Loucy (cell line): ENCODE measurements at regions not wholly inside any gene's neighbourhood (a gene's known extent, or its start where the extent isn't known, plus 50 kb on each side); places are given as distances from the start of the nearest gene placed in this dataset.

Experiments
- H2AFZ ChIP-seq: fragments of 200-600 bp; sonication (generic); 2 replicates; pipeline ENCODE4 v1.6.0; 2016; ENCODE audit warnings: antibody characterized with exemption, mild to moderate bottlenecking, low read length, moderate library complexity
- H3F3A ChIP-seq: fragments of 200-600 bp; 2 replicates; pipeline ENCODE4 v1.6.0; 2016; ENCODE audit warnings: antibody characterized with exemption, low read depth, mild to moderate bottlenecking
- H3K27me3 ChIP-seq: fragments of 200-600 bp; sonication (generic); 2 replicates; pipeline ENCODE4 v1.6.1; 2014; ENCODE audit warnings: low read length, mild to moderate bottlenecking; ENCODE audit not compliant: insufficient read depth, poor library complexity, severe bottlenecking
- H3K36me3 ChIP-seq: fragments of 200-600 bp; sonication (generic); 2 replicates; pipeline ENCODE4 v1.6.1; 2016; ENCODE audit warnings: low read length; ENCODE audit not compliant: insufficient read depth
- H3K4me1 ChIP-seq: fragments of 200-600 bp; sonication (generic); 2 replicates; pipeline ENCODE4 v1.5.1; 2014; ENCODE audit warnings: low read length, mild to moderate bottlenecking; ENCODE audit not compliant: insufficient read depth, poor library complexity, severe bottlenecking
- H3K4me2 ChIP-seq: fragments of 200-600 bp; sonication (generic); 2 replicates; pipeline ENCODE4 v1.6.0; 2014; ENCODE audit warnings: antibody characterized with exemption, low read length, low read depth, mild to moderate bottlenecking; ENCODE audit not compliant: poor library complexity, severe bottlenecking
- H3K4me3 ChIP-seq: fragments of 200-600 bp; sonication (generic); 2 replicates; pipeline ENCODE4 v1.5.1; 2014; ENCODE audit warnings: low read length, mild to moderate bottlenecking, mixed read lengths; ENCODE audit not compliant: poor library complexity, severe bottlenecking
- H3K79me2 ChIP-seq: fragments of 200-600 bp; sonication (generic); 2 replicates; pipeline ENCODE4 v1.6.1; 2014; ENCODE audit warnings: low read length; ENCODE audit not compliant: insufficient read depth
- H3K9ac ChIP-seq: fragments of 200-600 bp; sonication (generic); 2 replicates; pipeline ENCODE4 v1.6.0; 2014; ENCODE audit warnings: mild to moderate bottlenecking, low read depth, low read length, moderate library complexity; ENCODE audit not compliant: poor library complexity, severe bottlenecking
- H3K9me2 ChIP-seq: fragments of 200-600 bp; sonication (generic); replicated peaks from 2 replicates; pipeline ENCODE4 v1.6.1; 2016; ENCODE audit warnings: low read depth, low read length, mixed read lengths
- H3K9me3 ChIP-seq: fragments of 200-600 bp; sonication (generic); 2 replicates; pipeline ENCODE4 v1.6.1; 2014; ENCODE audit warnings: mild to moderate bottlenecking, antibody characterized with exemption, low read length, low read depth; ENCODE audit not compliant: insufficient read depth
- H4K20me1 ChIP-seq: fragments of 200-600 bp; sonication (generic); 2 replicates; pipeline ENCODE4 v1.6.0; 2014; ENCODE audit warnings: antibody characterized with exemption, low read length, mild to moderate bottlenecking; ENCODE audit not compliant: insufficient read depth, poor library complexity, severe bottlenecking
- EZH2phosphoT487 ChIP-seq: fragments of 200-600 bp; IDR thresholded peaks from 2 replicates; pipeline ENCODE4 v1.6.1; 2018; ENCODE audit warnings: antibody characterized with exemption, mild to moderate bottlenecking, moderate library complexity, borderline replicate concordance
- TF ChIP-seq, protein P1 (sequence below): fragments of 200-600 bp; sonication (generic); conservative IDR thresholded peaks from 2 replicates; pipeline ENCODE4 v1.5.1; 2014; ENCODE audit warnings: mild to moderate bottlenecking, antibody characterized with exemption, low read length

DNA sequence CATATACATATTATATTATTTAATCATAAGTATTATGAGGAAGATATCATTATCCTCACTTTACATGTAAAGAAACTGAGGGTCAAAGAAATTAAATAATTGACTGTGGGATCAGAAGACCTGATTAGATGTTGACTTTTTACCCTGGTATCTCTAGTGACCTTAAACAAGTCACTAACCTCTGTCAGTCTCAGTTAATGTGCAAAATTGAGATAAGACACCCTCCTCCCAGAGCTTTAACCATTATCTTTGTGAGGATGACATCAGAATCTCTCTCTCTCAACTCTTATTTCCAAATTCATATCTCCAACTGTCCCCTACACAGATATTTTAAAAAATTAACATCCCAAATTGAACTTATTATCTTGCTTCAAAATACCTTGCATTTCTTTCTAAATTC, 177.8 kb downstream of the KLHL28 start:
- TF ChIP-seq EZH2phosphoT487: no peak
- TF ChIP-seq, protein P1, sequence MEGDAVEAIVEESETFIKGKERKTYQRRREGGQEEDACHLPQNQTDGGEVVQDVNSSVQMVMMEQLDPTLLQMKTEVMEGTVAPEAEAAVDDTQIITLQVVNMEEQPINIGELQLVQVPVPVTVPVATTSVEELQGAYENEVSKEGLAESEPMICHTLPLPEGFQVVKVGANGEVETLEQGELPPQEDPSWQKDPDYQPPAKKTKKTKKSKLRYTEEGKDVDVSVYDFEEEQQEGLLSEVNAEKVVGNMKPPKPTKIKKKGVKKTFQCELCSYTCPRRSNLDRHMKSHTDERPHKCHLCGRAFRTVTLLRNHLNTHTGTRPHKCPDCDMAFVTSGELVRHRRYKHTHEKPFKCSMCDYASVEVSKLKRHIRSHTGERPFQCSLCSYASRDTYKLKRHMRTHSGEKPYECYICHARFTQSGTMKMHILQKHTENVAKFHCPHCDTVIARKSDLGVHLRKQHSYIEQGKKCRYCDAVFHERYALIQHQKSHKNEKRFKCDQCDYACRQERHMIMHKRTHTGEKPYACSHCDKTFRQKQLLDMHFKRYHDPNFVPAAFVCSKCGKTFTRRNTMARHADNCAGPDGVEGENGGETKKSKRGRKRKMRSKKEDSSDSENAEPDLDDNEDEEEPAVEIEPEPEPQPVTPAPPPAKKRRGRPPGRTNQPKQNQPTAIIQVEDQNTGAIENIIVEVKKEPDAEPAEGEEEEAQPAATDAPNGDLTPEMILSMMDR: no peak

DNA sequence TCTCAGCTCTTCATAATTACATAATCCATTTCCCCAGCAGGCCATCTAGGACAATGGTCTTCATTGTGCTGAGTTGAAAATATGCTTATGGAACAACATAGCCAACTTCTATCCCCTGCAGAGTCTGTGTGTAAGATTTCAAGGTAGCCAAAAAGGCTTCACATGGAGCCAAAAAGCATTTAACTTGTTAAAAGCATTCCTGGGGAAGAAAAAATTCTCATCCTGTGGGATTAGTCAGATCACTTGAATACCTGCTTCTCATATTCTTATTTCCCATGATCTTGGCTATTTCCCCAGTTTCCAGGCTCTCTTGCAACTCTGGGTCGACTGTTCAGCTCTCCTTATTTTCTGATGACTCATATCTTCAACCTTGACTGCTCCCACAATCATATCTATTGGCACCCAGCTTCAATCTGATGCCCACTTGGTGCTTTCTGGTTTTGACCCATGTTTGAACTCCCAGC, 178.9 kb downstream of the KLHL28 start:
- no peak for TF ChIP-seq EZH2phosphoT487
- TF ChIP-seq, protein P1: no peak
- Histone ChIP-seq H3K79me2 (no peaks in the 10 kb centered on the region), H4K20me1 (no peaks in the 10 kb centered on the region), H3K4me3 (no peak overlapping the region), H3F3A (no peaks in the 10 kb centered on the region), H3K36me3 (no peaks in the 10 kb centered on the region), H3K27me3 (no peaks in the 10 kb centered on the region), H3K9me2 (no peaks in the 10 kb centered on the region), H2AFZ (no peak overlapping the region), H3K9ac (no peak overlapping the region), H3K4me2 (no peak overlapping the region), H3K4me1 (no peaks in the 10 kb centered on the region), H3K9me3 (no peaks in the 10 kb centered on the region)

More for the DNA sequence above, 177.8 kb downstream of the KLHL28 start:
- H4K20me1 ChIP-seq: no peaks in the 10 kb centered on the region
- no peaks in the 10 kb centered on the region for H3K36me3 ChIP-seq
- H2AFZ ChIP-seq: no peak overlapping the region
- H3K4me2 ChIP-seq: no peak overlapping the region
- H3K4me3 ChIP-seq: no peak overlapping the region
- H3K9me3 ChIP-seq: no peaks in the 10 kb centered on the region
- H3K27me3 ChIP-seq: no peaks in the 10 kb centered on the region
- H3K4me1 ChIP-seq: no peaks in the 10 kb centered on the region
- no peaks in the 10 kb centered on the region for H3K9me2 ChIP-seq
- no peak overlapping the region for H3K9ac ChIP-seq
- no peaks in the 10 kb centered on the region for H3F3A ChIP-seq
- H3K79me2 ChIP-seq: no peaks in the 10 kb centered on the region

DNA sequence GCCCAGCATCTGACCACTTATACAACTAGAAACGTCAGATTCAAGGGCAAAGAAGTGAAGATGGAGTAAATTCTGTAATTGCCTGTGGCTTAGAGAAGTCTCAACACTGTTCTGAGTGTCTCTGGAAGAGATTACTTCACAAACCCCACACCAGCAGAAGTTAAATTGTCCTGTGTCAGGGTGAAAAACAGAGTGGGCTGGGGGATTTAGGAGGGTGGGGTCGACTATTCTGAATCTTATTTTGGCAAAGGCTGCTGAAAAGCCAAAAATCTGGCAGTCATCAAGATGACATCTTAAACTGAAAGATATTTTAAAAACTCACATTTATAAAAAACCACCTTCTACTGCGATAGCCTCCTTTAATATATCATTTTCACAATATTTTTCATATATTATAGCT, 180.8 kb downstream of the KLHL28 start:
- Histone ChIP-seq H3K9me2 (no peaks in the 10 kb centered on the region), H3K36me3 (no peaks in the 10 kb centered on the region), H3K4me3 (no peak overlapping the region), H4K20me1 (no peaks in the 10 kb centered on the region), H3K27me3 (no peaks in the 10 kb centered on the region), H2AFZ (no peak overlapping the region), H3K9me3 (no peaks in the 10 kb centered on the region), H3K4me2 (no peak overlapping the region), H3F3A (no peaks in the 10 kb centered on the region), H3K79me2 (no peaks in the 10 kb centered on the region), H3K4me1 (no peaks in the 10 kb centered on the region), H3K9ac (no peak overlapping the region)
- TF ChIP-seq, protein P1: no peak
- TF ChIP-seq EZH2phosphoT487: no peak
